EH (cell line): ENCODE measurements at regions not wholly inside any gene's neighbourhood (a gene's known extent, or its start where the extent isn't known, plus 50 kb on each side); places are given as distances from the start of the nearest gene placed in this dataset.
"Not testable (repeated sequence)": the region's sequence is repeated elsewhere in the genome, so short reads cannot be mapped to it uniquely, and the experiment has no call there.

Source experiments
- DNase-seq: peaks from one replicate; pipeline ENCODE4 v3.0.0-alpha.2; 2015; ENCODE audit warnings: low read depth

DNA sequence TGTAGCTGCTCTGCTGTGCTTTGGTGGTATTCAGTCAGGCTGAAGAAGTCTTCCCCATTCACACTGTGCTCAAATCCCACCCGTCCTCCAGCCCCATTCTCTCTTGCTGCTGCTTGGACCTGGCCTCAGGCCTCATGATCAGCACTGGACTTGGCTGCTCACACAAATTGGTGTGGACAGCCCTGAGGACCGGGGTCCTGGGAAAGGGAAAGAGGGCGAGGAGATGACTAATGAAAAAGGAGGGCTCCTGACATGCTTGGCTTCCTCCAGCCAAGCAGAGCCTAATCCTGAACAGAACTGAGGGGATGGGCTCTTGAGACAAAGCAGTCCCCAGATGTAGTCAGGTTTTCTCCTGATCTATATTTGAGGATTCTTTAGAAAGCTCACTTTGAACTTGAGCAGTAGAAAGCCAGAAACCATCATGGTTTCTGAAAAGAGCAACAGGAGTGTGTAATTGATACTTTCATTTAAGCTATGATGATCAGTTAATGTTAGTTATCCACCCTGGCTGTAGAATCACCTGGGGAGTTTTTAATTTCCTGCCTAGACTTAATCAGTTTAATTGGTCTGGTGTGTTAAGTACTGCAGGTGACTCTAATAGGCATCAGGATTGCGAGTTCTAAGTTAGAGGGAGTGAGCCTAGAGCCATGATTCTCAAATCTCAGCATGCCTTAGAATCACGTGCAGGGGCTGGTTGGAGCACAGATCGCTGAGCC is 79.4 kb upstream of the THBS1 start:
- peak; percentile 93 for DNase-seq

DNA sequence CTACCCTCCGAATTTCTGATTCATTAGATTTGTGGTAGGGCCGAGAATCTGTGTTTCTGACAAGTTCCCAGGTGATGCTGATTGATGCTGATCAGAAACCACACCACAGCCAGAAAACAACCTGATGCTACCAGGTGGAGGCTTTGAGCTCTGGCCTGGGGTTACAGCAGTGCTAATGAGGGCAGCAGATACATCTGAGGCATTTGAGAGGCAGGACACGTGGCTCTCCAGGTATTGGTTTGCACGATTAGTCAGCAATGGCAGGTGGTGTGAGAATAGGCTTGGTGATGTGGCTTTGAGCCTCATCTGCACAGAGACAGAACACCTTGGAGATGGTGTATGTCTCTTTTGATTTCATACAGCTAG is 78.8 kb upstream of the THBS1 start:
- DNase-seq = no peak

DNA sequence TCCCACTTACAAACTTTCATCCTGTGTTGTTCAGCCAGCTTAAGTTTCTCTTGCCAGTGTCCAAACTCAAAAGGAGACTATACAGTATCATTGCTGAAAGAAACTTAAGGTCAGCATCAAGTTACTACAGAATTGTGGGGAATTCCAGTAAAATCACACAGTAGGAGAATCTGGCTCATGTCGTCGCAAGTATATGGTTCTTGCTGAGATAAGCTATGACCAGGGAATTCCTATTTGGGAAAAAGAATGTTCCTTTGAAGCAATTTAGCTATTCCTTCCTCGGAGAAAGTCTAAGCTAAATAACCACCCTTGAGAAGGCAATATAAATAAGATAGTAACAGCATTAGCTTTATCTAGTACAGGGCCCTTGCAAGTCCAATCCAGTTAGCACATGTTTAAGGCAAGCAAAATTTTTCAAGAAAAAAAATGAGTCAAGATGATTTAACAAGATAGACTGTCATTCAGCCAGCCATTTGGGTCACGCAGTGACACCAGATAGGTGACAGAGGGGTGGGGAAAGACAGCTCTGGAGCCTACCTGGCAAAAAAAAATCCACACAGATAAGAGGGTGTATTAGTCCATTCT is 78.2 kb upstream of the THBS1 start:
- no peak for DNase-seq

DNA sequence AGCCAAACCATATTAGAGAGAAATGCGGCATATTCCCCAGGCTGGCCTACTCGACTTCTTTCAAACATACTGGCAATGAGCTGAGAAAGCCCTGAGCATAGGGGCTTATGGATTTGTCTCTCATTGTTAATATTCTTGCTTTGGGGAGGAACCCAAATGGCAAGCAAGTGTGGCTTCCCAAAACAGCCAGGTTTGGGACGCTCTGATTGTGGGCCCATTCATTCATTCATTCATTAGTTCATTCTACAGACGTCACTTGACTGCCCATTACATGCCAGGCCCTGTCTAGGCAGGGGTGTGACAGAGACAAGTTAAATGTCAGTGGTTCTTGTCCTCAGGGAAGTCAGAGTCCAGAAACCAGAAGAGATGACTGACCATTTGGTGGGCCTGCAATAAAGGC is 77.4 kb upstream of the THBS1 start:
- DNase-seq = no peak

DNA sequence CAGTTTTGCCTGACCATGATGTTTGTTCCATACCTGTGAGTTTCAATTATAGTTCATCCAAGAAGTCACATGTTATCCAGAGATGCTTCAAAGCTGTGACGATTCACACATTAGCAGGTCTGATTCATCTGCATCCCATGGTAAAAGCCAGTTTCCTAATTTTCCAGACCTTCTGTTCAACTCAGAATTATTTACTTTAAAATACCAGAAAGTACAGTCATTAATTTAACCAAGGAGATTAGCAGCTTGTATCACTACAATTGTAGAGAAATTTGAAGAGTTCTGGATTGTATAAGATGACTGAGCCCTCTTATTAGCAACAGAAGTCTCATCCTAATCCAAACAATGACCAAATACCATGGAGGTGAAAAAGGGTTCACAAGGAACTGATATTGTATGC is 76.1 kb upstream of the THBS1 start:
- DNase-seq = peak; percentile 96

DNA sequence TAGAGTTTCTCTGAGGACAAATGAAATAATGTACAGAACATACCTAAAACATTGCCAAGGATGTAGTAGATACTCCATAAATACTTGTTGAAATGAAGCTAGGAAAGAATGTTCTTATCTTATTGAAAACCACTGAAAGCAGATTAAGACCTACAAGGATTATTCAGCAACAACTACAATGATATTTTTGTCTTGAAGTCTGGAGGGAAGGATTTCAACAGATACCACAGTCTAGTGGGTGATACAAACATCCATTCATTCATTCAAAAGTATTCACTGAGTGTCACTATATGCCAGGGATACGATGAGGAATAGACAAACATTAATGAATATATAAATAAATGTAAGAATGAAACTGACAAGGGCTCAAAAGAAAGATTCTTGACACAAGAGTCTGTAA is 74.7 kb upstream of the THBS1 start:
- DNase-seq = no peak

DNA sequence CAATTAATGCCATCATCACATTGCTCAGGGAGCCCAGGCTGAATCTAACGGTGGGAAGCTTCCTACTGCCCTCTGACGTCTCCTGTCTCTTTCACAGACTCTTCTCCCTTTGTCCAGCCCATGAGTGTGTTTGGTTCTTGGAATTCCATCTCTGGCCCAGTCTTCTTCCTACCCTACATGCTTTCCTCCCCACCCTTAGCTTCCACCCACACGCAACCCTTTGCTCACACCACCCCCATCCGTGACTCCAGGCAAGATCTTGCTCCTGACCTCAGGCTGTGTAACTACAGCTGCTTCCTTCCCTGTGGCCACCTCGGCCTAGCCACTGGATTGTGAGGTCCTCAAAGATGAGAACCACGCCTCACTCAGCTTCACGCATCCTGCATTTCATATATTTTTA is 72.3 kb upstream of the THBS1 start:
- peak; percentile 36 for DNase-seq

DNA sequence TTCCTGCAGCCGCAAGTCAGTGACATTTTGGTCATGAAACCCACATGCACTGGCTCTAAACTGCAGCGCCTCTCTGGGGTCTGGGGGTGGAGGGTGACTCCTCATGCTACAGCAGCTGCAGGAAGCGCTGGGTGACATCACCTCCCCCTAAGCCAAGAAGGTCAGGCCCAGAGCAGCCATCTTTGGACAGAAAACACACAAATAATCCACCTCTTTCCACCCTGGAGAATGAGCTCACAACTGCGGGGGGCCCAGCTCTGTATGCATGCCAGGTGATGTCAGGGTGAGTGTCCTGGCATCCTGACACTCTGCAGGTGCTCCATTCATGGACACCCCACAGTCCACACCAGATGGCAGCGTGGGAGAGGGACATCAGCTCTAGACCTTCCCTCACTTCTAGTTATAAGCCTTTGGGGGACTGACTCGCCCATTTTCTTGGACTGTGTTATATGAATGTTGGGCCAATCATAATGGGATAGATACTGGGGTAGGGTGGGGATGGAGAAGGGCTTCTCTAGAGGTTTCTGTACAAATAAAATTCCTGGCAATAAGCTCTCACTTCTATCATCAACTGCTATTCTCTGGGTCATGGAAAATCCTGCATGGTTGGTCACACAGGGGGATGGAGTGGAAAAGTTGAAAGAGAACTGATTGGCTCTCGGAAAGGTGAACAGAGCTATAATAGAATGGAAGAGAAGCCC is 70.7 kb upstream of the THBS1 start:
- DNase-seq = no peak

DNA sequence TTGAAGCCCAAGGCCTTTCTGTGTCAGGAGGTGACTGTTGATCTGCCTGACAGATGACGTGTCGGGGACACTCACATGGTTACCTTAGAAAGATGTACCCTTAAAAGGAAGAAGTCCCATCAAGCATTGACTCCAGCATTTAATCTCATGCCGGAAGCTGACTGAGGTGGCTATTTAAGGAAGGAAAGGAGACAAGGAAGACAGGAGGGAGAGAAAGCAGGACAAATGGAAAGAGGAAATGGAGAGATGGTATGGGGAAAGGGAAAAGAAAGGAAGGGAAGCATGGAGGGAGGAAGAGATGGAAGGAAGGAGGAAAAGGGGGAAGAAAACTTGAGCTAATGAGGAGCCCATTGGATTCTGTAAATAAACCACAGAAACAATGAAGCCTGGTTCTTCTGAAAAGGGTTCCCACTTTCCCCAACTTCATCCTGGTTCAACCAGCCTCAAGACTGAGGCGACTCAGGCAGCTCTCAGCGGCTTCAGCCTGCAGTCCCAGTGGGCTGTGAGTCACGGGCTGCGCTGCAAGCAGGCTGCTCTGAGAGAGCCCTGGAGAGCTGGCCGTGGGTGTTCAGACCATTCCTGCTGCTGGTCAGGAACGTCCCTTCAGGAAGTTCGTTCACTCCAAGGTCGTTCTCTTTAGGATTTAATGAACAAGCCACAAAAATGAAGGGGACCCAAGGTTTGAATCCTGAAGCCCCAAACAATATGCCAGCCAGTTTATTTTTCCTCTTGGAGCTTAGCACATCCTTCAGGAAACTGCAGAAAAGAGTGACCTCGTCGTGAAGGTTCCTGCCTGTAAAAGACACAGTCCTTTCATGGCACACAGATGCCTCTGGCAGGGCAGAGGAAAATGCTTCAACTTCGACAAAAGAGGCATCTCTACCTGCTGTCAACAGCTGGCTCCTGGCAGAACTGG is 69.6 kb upstream of the THBS1 start:
- peak; percentile 93 for DNase-seq

DNA sequence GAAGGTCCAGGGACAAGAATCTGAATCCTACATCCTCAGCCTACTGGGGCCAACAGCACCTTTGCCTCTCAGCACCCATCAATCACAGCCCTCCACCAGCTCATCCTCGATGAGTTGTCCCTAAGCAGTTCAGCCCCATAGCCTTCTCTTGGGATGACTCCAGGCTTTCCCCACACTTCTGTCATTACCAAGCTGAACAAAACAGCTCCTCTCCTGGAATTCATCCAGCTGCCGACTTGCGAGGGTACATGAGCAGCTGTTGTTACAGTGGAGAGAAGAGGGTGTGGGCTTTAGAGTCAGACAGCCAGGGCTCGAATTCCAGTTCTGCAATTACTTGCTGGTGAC is 69.0 kb upstream of the THBS1 start:
- DNase-seq = peak; percentile 84

DNA sequence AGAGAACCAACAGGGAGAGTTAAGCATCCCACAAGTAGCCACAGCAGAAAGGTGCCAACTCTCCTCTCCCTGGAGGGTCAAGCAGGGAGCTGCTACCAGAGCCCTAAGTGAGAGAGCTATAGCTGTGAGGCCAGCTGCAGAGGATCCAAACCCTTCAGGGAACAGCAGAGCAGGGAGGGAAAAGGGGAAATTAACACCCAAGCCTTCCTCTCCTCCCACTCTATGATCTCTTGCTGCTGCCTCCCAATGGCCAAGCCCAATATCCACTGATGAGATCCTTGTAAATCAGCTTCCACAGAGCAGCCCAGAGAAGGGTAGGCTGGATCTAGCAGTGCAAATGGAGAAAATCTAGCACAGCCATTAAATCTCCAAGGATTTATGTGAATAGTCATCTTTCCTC is 68.2 kb upstream of the THBS1 start:
- no peak for DNase-seq

DNA sequence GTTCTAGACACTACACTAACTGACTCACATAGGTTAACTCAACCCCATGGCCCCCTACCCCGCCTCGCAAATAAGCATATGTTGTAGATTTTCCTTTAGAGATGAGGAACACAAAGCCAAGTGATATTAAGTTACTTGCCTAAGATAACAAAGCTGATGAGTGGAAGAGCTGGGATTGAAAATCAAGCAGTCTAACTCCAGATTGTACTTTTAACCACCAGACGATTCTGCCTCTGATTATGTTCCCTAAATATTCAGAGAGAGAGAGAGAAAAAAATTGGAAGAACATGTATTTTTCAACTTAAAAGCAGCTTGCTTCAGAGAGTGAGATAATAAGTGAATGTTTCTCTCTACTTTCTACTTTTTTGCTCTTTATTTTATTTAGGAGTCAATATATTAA is 66.9 kb upstream of the THBS1 start:
- no peak for DNase-seq

DNA sequence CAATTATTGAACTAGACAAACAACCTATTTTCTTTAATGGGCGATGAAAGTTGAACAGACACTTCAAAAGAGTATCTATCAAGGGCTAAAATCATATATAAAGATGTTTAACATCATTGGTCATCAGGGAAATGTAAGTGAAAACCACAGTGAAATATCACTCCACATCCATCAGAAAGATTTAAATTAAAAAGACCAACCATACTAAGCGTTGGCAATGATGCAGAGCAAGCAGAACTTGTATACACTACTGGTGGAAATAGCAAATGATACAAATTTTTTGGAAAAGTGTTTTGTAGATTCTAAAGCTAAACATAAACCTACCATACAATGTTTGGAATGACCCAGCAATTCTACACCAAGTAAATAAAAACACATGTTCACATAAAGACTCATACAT is 65.9 kb upstream of the THBS1 start:
- DNase-seq = no peak

DNA sequence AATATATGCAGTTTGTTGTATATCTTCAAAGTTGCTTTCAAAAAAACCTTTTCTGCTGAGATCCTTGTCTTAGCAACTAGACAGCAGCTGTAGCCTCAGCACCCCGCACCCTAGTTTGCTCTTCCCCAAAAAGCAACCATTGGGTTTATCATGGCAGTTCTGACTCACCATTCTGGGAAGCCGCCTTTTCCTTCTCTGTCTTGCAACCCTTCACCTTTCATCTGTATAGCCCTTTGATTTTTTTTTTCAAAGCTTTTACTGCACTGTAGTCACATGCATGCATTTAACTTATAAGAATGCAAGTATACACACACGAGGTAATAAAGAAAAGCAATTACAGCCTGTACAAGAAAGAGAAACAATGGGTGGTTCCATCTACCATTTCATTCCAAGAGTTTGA is 65.1 kb upstream of the THBS1 start:
- DNase-seq = no peak

DNA sequence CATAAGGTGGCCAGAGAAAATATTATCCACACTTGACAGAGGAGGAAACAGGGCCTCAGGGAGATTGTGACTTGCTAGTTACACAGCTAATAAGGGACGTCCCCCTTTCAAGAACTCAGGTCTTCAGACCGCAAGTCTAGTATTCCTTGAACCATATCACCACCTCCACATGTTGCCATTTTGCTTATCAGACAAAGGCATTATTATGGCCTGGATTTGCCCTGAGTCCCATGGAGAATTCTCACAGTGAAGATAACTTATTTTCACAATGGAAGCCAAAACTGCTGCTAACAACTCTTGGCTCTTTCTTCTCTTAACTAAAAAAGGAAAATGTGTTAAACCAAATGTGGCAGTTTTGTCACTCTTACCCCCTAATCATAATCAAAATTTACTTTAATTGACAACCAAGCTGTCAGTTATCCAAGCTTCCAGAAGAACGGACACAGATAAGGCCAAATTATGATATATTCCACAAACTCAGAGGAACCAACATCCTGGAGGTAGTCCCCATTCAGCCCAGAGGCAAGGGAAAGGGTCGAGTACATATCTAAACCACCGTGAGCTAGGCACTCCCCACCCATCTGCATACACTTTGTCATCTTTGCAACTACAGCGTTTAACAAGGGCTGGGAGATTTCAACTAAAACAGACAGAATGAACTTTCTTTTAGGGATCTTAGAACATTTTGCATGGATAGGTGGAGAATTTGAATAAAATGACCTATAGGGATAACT is 63.6 kb upstream of the THBS1 start:
- no peak for DNase-seq

DNA sequence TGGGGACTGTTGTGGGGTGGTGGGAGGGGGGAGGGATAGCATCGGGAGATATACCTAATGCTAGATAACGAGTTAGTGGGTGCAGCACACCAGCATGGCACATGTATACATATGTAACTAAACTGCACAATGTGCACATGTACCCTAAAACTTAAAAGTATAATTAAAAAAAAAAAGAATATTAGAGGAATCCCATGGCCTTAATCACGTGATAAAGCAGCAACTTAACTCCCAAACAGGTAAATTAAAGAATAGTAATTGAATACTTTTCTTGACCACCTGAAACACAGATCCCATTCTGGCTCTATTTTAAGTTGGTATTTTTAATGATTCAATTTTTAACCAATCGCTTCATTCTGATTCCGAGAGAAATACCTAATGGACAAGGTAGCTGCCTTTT is 56.9 kb upstream of the THBS1 start:
- not testable (repeated sequence) for DNase-seq

DNA sequence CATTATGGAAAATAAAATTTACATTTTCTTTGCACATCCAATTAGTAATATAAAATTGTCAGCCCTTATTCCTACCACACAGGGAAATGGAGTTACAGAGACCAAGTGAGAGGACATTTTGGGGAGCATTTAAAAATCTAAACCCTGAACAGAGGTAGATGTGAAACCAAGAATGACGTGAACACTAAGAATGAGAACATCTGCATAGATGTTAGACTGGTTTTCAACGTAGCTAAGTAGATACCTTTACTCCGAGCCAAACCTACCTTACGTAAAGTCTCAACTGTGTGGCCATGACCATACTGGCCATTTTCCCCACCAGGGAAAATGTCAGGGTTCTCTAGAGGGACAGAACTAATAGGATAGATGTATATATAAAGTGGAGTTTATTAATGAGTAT is 51.4 kb upstream of the THBS1 start:
- DNase-seq = no peak

DNA sequence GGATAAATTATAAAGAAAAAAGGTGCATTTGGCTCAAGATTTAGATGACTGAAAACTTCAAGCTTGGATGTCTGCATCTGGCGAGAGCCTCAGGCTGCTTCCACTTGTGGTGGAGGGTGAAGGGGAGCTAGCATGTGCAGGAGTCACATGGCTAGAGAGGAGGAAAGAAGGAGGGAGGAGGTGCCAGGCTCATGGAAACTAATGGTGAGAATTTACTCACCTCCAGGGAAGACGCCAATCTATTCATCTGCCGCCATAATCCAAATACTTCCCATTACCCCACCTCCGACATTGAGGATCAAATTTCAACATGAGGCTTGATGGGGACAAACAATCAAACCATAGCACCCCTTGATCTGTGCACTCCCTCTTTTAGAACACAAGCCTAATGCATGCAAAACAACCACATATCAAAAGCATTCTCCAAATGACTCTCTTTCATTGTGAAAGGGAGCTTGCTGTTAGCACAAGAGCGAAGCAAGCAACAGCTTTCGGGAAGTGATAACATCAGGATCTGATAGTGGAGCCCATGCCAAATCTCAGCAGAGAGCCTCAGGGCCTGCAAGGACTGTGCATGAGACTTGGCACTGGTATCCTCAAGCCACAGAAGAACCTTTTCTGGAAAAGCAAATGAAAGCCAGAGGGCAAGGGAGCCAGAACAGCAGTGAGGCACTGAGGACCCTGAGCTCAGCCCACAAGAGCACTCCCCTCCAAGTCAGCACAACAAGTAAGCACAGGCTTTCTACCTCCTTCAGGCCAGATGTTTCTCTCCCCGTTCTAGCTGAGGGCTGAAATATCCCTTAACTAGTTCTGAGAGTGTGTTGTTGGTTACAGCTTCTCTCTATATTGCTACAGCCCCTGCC is 50.2 kb upstream of the THBS1 start:
- peak; percentile 91 for DNase-seq
